ENCODE measurements at regions not wholly inside any gene's neighbourhood (a gene's known extent, or its start where the extent isn't known, plus 50 kb on each side); places are given as distances from the start of the nearest gene placed in this dataset.
A peak's percentile ranks its signal among the peaks of the same experiment; 100 is the strongest.

- no peak for TF ChIP-seq CTCF (IDR thresholded peaks at IDR 0.05; ENCODE audit: unreplicated experiment)
- no peak overlapping the region for H3K4me3 Mint-ChIP-seq (ENCODE audit: unreplicated experiment)
These were observed 2628.2 kb downstream of the ARAP2 start for GRCh38 chr4:33616121-33616520.

GRCh38 chr4:33625748-33626147, 2618.6 kb downstream of the ARAP2 start:
- Mint-ChIP-seq H3K4me3 (ENCODE audit: unreplicated experiment) (no peak overlapping the region), H3K4me1 (ENCODE audit: unreplicated experiment) (no peaks in the 10 kb centered on the region), H3K36me3 (ENCODE audit: low read depth, unreplicated experiment) (no peaks in the 10 kb centered on the region), H3K27me3 (ENCODE audit: unreplicated experiment) (peaks cover 2% of the 10 kb centered on the region), H3K27ac (ENCODE audit: unreplicated experiment) (no peak overlapping the region), H3K9me3 (ENCODE audit: unreplicated experiment) (no peaks in the 10 kb centered on the region)
- DNase-seq (ENCODE audit: low spot score) = no peak
- TF ChIP-seq CTCF (IDR thresholded peaks at IDR 0.05; ENCODE audit: unreplicated experiment) = no peak

More at GRCh38 chr4:33616121-33616520, 2628.2 kb downstream of the ARAP2 start:
- Mint-ChIP-seq H3K9me3 (ENCODE audit: unreplicated experiment) (peaks cover 4% of the 10 kb centered on the region), H3K4me1 (ENCODE audit: unreplicated experiment) (no peaks in the 10 kb centered on the region), H3K36me3 (ENCODE audit: low read depth, unreplicated experiment) (no peaks in the 10 kb centered on the region), H3K27ac (ENCODE audit: unreplicated experiment) (no peak overlapping the region), H3K27me3 (ENCODE audit: unreplicated experiment) (no peaks in the 10 kb centered on the region)
- DNase-seq (ENCODE audit: low spot score) = no peak

- Mint-ChIP-seq H3K4me3 (ENCODE audit: unreplicated experiment) (no peak overlapping the region), H3K27me3 (ENCODE audit: unreplicated experiment) (peaks cover 2% of the 10 kb centered on the region), H3K36me3 (ENCODE audit: low read depth, unreplicated experiment) (no peaks in the 10 kb centered on the region), H3K27ac (ENCODE audit: unreplicated experiment) (no peak overlapping the region), H3K9me3 (ENCODE audit: unreplicated experiment) (no peaks in the 10 kb centered on the region), H3K4me1 (ENCODE audit: unreplicated experiment) (no peaks in the 10 kb centered on the region)
- no peak for DNase-seq (ENCODE audit: low spot score)
- no peak for TF ChIP-seq CTCF (IDR thresholded peaks at IDR 0.05; ENCODE audit: unreplicated experiment)
These were observed 2618.1 kb downstream of the ARAP2 start for GRCh38 chr4:33626221-33626620.

GRCh38 chr4:33628296-33628695, 2616.0 kb downstream of the ARAP2 start:
- Mint-ChIP-seq H3K27me3 (ENCODE audit: unreplicated experiment) (peaks cover 2% of the 10 kb centered on the region), H3K27ac (ENCODE audit: unreplicated experiment) (no peak overlapping the region), H3K36me3 (ENCODE audit: low read depth, unreplicated experiment) (no peaks in the 10 kb centered on the region), H3K4me1 (ENCODE audit: unreplicated experiment) (no peaks in the 10 kb centered on the region), H3K9me3 (ENCODE audit: unreplicated experiment) (no peaks in the 10 kb centered on the region), H3K4me3 (ENCODE audit: unreplicated experiment) (no peak overlapping the region)
- TF ChIP-seq CTCF (IDR thresholded peaks at IDR 0.05; ENCODE audit: unreplicated experiment) = no peak
- DNase-seq (ENCODE audit: low spot score) = no peak

- Mint-ChIP-seq H3K27me3 (ENCODE audit: unreplicated experiment) (peaks cover under 1% of the 10 kb centered on the region), H3K9me3 (ENCODE audit: unreplicated experiment) (no peaks in the 10 kb centered on the region), H3K4me3 (ENCODE audit: unreplicated experiment) (no peak overlapping the region), H3K4me1 (ENCODE audit: unreplicated experiment) (no peaks in the 10 kb centered on the region), H3K27ac (ENCODE audit: unreplicated experiment) (no peak overlapping the region), H3K36me3 (ENCODE audit: low read depth, unreplicated experiment) (no peaks in the 10 kb centered on the region)
- peak; percentile 10 for TF ChIP-seq CTCF (IDR thresholded peaks at IDR 0.05; ENCODE audit: unreplicated experiment)
- peak; percentile 10 for DNase-seq (ENCODE audit: low spot score)
These were observed 2595.3 kb downstream of the ARAP2 start for GRCh38 chr4:33649015-33649414.

Data from endothelial cell (in vitro differentiated cells).